Stimulated activated CD8-positive, alpha-beta memory T cell treated with anti-CD3 and anti-CD28 coated beads, Interleukin-12 subunit alpha, Interleukin-12 subunit beta, amount 100 ng/mL, for 4 hours (primary cell): ENCODE measurements at regions not wholly inside any gene's neighbourhood (a gene's known extent, or its start where the extent isn't known, plus 50 kb on each side); places are given as distances from the start of the nearest gene placed in this dataset.
"Not testable (repeated sequence)": the region's sequence is repeated elsewhere in the genome, so short reads cannot be mapped to it uniquely, and the experiment has no call there.

Experiments used
- DNase-seq: peaks from one replicate; pipeline ENCODE4 v3.0.0-alpha.2; 2020; ENCODE audit warnings: low read depth

DNA sequence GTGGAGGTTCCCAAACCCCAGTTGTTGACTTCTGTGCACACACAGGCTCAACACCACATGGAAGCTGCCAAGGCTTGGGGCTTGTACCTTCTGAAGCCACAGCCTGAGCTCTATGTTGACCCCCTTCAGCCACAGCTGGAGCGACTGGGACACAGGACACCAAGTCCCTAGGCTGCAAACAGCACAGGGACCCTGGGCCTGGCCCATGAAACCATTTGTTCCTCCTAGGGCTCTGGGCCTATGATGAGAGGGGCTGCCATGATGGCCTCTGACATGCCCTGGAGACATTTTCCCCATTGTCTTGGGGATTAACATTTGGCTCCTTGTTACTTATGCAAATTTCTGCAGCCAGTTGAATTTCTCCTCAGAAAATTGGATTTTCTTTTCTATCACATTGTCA lies 449.6 kb upstream of the ZEB2 start:
- DNase-seq, result not testable (repeated sequence)

DNA sequence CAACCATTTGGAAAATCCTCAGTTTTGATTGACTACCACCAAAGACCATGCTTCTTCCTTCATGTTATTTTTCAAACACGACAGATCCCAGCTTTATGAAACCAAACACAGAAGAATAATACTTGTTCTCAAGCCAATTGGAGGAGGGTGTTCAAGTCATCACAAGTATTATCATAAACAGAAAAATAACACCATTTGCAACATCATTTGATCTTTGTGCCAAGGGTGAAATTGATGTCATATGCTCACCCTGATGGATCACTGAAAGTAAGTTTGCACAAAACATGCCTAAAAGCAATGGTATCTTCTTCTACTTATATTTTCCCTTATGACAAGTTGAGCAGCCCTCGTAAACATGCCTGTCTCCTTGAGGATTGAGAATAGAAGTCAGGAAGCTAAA lies 448.0 kb upstream of the ZEB2 start:
- no peak for DNase-seq

DNA sequence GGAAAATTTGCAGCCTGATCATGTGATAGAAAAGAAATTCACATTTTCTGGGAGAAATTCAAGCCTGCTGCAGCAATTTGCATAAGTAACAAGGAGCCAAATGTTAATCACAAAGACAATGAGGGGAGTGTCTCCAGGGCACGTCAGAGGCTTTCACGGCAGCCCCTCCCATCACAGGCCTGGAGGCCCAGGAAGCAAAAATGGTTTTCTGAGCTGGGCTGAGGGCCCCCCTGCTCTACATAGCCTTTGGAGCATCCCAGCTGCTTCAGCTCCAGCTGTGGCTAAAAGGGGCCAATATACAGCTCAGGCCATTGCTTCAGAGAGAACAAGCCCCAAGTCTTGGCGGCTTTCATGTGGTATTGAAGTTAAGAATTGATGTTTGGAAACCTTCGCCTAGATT lies 445.3 kb upstream of the ZEB2 start:
- no peak for DNase-seq

DNA sequence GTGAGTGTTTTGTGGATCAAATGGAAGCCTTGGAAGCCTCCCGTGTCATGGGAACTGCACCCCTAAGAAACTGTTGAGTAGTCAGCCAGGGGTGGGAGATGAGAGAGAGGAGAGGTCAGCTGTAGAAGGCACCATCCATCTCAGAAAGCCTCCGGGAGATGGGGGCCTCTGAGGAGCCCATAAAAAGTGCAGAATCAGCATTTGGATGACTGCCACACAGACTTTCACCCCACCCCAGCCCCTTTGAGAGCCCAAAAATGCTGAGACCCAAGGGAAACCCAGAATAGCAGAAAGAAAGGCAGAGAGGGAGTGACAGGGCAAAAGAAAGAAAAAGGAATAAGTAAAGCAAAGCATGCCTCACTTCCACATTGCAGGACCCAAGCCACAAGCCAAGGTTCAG lies 443.1 kb upstream of the ZEB2 start:
- no peak for DNase-seq

DNA sequence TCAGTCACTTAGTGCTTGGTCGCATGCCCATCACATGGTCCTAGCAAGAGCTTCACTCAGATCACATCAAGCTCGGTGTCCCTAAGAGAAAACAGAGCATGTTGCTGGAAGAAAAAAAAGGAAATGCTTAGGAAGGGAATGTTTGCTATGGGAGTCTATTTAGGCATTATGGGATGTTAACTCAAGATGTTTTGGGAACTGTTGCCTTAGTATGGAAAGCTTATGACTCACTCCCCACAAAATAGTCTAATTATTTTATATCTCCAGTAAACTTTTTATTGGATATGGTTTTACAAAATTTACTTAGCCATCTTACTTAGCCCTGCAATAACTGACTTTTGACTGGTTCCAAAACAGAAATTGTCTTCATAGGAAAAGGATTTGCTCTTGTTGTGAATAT lies 439.5 kb upstream of the ZEB2 start:
- DNase-seq, result no peak

DNA sequence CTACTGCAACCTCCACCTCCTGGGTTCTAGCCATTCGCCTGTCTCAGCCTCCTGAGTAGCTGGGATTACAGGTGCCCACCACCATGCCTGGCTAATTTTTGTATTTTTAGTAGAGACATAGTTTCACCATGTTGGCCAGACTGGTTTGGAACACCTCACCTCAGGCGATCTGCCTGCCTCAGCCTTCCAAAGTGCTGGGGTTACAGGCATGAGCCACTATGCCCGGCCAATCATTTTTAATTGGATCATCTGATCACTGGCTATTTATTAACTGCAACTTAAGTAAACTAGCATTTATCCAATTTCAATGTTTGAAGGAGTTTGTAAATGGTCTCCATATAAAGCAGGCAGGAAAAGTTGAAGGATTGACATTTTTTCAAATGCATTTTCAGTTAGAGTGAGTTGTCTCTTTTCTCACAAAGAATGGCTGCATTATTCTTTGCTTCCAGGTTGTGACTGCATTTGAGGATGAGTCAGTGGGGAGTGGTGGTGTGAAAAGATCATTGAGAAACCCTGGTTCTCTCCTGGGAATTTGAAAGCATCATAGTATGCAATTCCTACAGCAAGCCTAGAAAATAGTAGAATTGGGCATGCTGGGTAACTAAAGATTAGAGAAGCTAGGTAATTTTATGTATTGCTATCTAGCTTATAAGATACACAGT lies 431.1 kb upstream of the ZEB2 start:
- DNase-seq, result no peak

DNA sequence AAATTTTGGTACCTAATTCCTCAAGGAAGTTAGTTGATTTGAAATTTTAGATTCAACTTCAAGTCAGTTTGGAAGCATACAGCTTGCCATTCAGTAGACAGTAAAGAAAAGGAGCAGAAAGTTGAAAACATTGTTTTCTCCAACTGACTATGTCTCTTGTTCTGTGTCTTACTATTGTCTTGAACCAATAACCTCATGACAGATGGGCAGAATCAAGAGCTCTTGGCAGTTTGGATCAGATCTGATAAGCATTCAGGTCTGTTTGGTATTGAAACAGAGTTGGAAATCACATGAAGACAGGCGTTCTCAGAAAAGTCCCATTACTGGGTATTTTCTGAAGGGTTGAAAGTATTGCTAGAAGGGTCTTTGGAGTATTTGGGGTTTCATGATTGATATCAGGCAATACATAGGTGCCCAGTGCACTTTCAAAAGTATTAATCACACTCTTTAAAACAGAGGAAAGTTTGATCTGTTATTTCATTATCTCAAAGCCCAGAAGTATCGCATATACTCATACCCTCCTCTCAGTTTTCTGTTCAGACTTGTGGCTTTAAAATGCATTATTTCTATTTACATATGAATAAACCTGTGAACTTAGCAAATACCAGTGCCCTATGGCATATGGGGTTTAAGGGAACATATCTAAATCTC lies 428.4 kb upstream of the ZEB2 start:
- DNase-seq, result no peak

DNA sequence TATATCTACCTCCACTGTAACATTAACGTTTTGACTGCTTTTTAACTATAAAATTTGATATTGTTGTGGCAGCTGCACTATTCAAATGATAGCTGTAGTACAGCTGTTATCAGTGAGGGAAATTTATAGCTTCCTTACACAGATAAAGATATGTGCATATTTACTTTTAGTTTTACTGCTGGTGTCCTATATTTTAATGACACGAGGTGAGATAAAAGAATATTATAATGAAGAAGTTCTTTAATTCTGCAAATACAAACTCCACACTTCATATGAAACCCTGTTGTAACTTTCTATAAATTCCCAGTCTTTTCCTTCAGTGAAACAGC lies 427.8 kb upstream of the ZEB2 start:
- DNase-seq, result no peak

DNA sequence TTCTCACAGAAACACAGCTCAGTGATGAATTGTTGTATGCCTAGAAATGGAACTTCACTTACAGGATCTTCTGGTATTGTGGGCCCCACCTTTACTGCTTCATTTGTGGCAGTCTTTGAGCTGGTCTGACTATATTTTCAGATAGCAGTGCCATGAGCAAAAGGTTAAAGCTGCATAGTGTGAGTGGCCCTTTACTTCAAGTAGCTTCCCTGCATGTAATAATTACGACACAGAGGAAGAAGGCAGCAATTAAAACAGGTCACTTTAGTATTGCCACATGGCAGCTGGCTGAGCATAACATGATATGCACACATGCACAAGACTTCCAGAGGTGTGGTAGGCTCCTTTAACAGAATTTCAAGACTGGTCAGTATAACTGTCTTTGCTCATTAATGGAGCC lies 426.3 kb upstream of the ZEB2 start:
- DNase-seq, result no peak

DNA sequence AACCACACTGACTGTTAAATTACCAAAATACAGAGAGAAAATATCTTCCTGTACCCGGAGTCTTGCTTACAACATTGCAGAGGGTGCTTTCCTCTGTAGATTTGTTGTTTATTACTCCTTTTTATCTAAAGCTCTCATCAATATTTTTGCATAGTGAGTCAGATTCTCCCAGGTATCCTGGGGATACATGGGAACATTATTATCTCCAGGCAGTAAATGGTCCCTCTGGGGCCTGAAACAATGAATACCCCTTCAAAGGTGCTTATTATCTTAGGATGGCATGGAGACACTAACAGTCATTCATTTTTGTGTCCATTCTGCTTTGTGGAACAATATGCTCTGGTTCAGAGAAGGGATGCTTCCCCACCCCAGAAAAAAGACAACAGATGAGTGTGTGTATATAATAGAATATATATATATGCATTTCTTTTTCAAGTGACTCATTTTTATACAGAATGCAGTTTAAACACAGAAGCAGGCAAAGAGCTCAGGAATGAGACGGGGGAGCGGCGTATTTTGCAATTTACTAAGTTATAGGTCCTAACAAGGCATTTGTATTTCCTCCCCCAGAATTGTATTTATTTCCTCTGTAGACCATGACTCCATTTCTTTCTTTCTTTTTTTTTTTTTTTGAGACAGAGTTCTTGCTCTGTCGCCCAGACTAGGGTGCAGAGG lies 424.8 kb upstream of the ZEB2 start:
- DNase-seq, result no peak

DNA sequence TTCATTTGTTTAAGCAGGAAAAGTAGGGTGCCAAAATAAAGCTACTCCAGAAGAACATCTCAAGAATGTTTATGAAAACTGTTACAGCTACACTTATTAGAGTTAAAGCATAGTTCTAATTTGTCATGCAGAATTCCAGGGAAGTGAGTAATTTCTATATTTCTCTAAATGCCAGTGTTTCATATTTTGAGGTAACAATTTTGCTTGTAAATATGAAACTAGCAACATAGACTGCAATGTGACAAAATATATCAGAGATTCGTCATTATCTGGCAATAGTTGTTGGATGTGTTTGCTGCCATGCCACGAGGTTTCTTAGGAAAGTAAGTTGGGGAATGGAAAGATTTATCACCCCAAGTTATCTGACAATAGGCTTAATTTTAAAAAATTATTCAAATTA lies 424.1 kb upstream of the ZEB2 start:
- no peak for DNase-seq

DNA sequence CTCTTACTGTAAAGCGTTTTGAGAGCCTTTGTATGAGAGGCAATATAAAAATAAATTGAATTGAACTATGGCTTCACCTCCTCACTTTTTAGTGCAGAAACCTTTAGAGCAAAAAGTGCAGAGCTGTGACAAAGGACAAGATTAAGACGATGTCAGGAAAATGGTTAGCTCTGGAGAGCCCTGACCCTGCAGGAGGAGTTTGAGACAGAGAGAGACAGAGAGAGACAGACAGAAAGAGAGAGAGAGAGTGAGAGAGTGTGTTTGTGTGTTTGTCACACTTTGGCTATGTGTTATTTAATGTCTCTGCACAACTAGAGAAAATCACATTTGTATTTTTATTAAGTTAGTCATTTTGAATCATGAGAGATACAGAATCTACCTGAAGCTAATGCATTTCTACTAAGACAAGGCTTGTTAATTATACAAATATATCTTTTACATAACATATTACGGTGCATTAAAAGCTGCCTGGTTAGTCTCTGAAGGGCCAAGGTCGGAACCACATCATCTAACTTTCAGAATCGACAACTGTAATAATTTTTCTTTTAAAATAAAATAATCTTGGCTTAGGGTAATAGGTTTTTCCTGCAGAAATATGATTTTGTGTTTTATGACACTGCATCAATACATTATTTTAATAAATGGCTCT lies 423.5 kb upstream of the ZEB2 start:
- DNase-seq, result no peak

DNA sequence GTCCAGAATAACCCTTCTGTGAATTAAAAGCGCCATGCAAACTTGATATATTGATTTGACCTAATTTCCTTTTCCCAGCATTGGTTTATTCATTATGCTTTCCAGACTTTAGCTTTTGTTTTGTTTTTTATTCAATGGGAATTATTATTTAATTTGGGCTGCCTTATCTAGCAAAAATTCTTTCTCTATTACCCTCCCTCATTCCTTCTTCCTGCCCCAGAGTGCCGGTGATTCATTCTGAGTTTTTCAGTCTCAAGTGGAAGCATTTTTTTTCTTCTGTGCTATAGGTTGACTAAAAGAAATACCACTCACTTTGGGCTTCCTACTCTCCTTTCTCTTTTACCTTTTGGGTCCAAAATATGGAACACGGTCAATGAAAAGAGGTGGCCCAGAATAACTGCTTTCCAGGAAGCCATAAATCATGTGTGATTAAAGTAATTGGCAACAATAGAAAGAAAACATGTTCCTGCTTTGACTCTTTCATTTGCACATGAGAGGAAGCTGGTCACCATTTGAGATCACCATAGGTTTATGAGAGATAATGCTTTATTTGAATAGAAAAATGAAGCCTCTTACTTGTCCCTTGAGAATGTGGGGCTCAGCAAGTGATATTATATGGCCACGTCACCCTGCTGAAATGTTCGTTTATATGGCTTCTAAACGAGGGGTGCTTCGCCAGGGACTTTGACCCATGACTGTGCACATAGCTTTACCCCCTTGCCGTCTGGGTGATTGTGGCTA lies 422.8 kb upstream of the ZEB2 start:
- DNase-seq, result no peak

DNA sequence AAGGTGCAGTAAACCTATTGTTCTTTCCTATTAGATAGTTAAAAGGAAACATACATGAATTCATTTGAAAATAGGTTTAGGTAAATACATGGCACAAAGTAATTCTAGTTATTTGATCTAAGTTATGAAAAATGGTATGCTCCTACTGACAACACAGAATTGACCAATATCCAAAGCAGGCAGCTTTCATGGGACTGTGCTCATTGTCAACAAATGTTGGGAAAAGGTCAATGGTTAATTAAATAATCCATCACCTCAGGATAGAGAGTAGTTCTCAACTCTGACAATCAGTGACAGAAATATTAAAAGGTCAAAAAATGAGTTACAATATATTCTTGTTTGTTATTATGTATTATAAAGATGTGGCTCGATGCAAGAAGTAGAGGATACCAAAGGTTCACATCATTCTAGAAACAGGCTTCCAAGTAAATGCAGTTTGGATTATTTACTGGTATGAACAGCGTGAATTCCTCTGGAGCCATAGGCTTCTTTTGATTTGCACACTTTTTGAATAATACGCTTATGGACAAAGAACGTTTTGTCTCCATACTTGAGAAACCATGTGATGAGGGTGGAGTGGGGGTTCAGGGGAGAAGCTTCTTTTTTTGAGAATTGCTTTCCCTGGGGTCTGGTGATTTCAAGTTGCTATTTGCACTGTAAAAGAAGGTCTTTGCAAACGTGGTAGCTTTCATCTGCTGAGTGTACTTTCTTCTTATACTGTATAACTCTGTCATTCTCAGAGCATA lies 422.0 kb upstream of the ZEB2 start:
- DNase-seq, result no peak

DNA sequence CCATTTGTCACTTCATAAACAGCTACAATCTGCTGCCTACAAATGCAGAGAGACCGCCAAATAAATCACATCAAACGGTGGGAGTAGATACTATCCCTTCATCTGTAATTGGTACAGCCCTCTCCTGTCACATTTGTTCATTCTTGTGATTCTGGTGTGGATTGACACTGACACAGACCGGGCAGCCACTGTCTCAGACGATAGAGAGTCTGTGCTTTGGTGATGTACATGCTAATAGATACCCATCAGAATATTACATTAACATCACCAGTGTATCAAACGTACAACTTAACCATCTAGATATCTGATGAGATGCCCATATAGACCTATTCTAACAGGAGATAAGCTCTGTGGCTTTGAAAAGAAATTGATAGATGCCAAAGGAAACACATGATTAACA lies 419.7 kb upstream of the ZEB2 start:
- DNase-seq, result no peak

DNA sequence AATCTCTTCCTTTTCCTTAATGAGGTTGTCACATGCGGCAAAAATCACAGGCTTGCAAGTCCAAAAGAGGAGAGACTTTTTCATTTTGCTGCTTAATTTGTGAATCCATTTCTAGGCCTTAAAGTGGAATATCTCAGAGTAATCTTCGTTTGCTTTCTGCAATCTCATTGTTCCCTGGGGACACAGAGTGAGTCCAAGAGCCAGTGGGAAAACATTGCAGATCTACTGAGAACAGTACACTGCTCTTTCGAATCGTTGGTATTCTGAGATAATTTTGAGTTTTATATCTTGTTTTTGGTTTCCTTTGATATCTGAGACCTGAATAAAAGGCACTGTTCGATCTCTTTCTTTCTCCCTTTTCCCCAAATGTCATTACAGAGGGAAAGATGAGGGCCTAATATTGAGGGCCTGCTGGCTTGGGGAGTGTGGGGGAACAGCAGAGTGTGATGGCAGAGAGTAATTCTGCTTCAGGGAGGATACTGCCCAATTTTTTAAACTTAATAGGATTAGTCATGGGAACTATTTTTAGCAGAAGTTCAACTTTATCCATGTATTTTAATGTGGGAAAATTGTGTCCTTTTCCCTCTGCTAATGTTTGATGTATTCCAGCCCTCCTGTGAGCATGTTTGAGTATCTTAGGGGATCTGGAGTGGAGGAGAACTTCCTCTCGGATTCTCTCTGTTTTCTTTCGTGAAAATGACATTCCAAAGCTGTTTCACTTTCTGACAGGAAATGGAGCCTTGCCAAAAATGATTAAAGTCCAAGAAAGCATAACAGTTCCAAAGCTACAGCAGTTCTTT lies 418.2 kb upstream of the ZEB2 start:
- DNase-seq, result no peak

DNA sequence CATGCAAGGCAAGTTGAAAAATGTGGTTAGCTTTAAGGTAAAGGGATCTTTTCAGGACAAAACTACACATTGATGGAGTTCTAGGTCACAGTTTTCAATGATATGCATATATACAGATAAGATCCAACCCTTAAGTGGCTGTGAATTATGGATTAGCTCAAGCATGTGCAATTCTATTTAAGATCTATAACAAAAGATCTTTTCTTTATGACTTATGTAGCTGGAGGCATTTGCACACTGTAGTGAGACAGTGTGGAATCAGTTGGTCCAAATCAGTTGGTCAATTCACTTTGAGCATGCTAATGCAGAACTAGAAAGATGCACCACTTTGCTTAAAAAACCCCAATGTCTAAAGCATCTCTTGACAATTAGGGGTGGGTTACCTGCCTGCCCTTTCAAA lies 417.1 kb upstream of the ZEB2 start:
- DNase-seq, result no peak

DNA sequence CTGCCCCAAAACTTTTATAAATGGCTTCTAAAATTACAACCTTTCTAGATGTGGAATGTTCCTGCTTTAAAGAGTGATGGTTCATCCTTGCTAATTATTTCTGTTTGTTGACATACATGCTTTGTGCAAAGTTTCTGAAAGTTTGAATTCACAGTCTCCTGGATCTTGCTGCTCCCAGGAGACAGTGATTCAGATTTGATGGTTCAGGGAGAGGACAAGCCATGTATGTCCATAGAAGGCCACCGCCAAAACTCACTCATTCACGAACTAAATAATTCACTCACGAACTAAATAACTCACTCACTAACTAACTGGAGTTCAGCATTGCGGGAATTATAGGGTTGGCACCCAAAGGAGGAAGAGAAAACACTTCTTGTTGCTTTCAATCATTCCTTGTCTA lies 416.5 kb upstream of the ZEB2 start:
- DNase-seq, result no peak

DNA sequence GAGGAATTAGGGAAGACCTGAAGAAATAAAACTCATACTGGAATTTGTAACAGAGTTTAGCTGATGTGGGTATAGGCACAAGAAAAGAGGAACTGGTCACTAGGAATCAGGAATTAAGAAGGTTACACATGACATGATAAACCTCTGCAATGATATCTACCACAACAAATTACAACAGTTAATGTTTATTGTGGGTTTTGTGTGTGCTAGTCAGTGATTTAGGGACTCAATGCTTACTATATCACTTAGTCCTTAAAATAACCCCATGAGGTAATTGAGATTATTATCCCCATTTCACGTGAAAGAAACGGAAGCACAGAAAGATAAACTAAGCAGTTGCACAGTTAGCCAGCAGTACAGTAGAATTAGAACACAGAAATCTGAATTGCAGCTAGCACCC lies 415.8 kb upstream of the ZEB2 start:
- no peak for DNase-seq

DNA sequence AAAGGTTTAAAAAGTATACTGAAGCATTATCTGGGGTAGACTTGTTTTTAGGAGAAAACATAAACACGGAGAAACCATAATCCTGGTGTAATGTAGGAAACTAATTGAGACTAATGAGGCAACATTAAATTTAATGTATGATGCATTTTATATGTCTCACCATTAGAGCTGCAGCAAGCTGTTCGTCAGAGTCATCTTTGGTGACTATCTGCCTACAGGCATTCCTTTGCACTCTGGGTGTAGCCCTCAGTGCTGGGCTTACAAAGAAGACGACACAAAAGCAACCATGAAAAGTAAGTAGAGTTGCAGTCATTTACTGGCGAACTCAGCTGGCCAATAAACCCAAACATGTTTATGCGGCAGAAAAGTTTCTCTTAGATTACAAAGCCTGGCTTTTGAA lies 415.3 kb upstream of the ZEB2 start:
- no peak for DNase-seq

DNA sequence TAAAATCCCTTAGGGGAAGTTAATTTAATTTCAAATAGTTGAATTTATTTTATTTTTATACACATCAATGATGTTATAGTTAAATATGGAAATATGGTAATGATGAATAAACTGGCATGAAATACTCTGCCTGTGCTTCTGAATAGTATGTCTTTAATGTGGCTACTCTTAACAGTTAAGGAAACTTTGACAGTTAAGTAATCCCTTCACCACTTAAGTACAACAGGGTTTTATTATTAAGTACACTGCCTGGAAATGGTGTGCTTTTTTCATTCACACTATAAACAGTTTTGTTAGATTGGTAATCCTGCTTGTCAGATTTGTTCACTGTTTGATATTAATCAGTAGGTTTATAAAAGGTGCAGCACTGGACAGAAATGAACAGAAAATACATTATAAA lies 412.0 kb upstream of the ZEB2 start:
- no peak for DNase-seq
